GM23338 (cell line): ENCODE measurements at regions not wholly inside any gene's neighbourhood (a gene's known extent, or its start where the extent isn't known, plus 50 kb on each side); places are given as distances from the start of the nearest gene placed in this dataset.

ENCODE experiments used
- CREB1 ChIP-seq: fragments of 250-450 bp; sonication (Bioruptor Pico); IDR thresholded peaks from 2 replicates; pipeline ENCODE4 v1.5.0; 2020; ENCODE audit warnings: low read depth, mild to moderate bottlenecking, moderate library complexity
- CTCF ChIP-seq, 2 experiments: fragments of 200-600 bp in 1 of 2; sonication (generic) in 1 of 2; conservative IDR thresholded peaks; 2 replicates each; pipeline versions ENCODE4 v1.5.1 to v1.6.1; 2016 to 2017; ENCODE audit warnings: antibody characterized with exemption in 2 of 2, low read depth in 2 of 2, mild to moderate bottlenecking in 2 of 2, moderate library complexity in 1 of 2
- ETS1 ChIP-seq: IDR thresholded peaks from 2 replicates; pipeline ENCODE4 v1.6.1; 2016; ENCODE audit warnings: antibody characterized with exemption
- EZH2 ChIP-seq: fragments of 200-600 bp; sonication (generic); IDR thresholded peaks from one replicate; pipeline ENCODE4 v1.8.0; 2017; ENCODE audit warnings: antibody characterized with exemption, mild to moderate bottlenecking, low read depth; ENCODE audit not compliant: unreplicated experiment
- EZH2phosphoT487 ChIP-seq: fragments of 200-600 bp; sonication (generic); IDR thresholded peaks from one replicate; pipeline ENCODE4 v1.8.1; 2018; ENCODE audit warnings: antibody characterized with exemption; ENCODE audit not compliant: unreplicated experiment
- JUNB ChIP-seq: IDR thresholded peaks from one replicate; pipeline ENCODE4 v1.6.1; 2016; ENCODE audit warnings: antibody characterized with exemption; ENCODE audit not compliant: unreplicated experiment
- POLR2AphosphoS5 ChIP-seq: IDR thresholded peaks from 2 replicates; pipeline ENCODE4 v1.6.1; 2016; ENCODE audit warnings: antibody characterized with exemption, low read depth
- REST ChIP-seq: IDR thresholded peaks from one replicate; pipeline ENCODE4 v1.6.1; 2018; ENCODE audit warnings: antibody characterized with exemption; ENCODE audit not compliant: unreplicated experiment
- ZNF331 ChIP-seq: fragments of 250-450 bp; sonication (Bioruptor Pico); IDR thresholded peaks from 2 replicates; pipeline ENCODE4 v1.5.0; 2020; ENCODE audit warnings: low read depth, mild to moderate bottlenecking, moderate library complexity
- ZNF462 ChIP-seq: fragments of 250-450 bp; sonication (Bioruptor Pico); IDR thresholded peaks from 2 replicates; pipeline ENCODE4 v1.5.0; 2020; ENCODE audit warnings: mild to moderate bottlenecking, moderate library complexity

- no peak for TF ChIP-seq CTCF (conservative IDR thresholded peaks at IDR 0.05; ENCODE audit: low read depth in 2 of 2)
- TF ChIP-seq POLR2AphosphoS5: no peak
- no peak for TF ChIP-seq EZH2
- TF ChIP-seq EZH2phosphoT487: no peak
- TF ChIP-seq ZNF462: no peak
- no peak for TF ChIP-seq JUNB
- no peak for TF ChIP-seq REST
- TF ChIP-seq ETS1: no peak
- no peak for TF ChIP-seq CREB1 (CRISPR knock-in tag)
- TF ChIP-seq ZNF331: no peak
These were observed 484.2 kb downstream of the SIPA1L2 start for GRCh38 chr1:232145768-232146167.
